ENCODE measurements at regions not wholly inside any gene's neighbourhood (a gene's known extent, or its start where the extent isn't known, plus 50 kb on each side); places are given as distances from the start of the nearest gene placed in this dataset.
"Not testable (repeated sequence)": the region's sequence is repeated elsewhere in the genome, so short reads cannot be mapped to it uniquely, and the experiment has no call there.

DNA sequence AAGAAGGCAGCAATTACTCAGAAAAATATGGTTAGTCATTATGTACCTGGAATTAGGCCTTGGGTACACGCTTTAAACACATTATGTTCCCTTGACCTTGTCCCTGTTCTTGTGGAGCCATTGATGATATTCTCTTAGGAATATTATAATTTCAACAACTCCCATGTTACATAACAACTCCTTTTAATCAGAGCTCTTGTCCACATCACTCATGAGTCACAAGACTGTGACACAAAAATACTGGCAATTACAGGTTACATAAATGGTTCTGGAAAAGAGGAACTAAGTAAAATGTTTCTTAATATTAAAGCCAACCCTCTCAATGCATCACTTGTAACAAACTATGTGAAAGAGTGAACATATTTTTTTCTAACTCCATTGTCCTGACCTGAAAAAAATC, 143.8 kb upstream of the PCLO start:
- DNase-seq: no peak

DNA sequence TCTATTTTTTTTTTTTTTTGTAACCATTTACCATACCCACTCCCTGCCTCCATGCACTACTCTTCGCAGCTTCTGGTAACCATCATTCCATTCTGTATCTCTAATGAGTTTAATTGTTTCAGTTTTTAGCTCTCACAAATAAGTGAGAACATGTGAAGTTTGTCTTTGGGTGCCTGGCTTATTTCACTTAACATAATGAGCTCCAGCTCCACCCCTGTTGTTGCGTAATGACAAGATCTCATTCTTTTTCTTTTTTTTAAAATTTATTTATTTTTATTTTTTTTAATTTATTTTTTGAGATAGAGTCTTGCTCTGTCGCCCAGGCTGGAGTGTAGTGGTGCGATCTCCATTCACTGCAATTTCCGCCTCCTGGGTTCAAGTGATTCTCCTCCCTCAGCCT, 142.3 kb upstream of the PCLO start:
- no peak for DNase-seq

DNA sequence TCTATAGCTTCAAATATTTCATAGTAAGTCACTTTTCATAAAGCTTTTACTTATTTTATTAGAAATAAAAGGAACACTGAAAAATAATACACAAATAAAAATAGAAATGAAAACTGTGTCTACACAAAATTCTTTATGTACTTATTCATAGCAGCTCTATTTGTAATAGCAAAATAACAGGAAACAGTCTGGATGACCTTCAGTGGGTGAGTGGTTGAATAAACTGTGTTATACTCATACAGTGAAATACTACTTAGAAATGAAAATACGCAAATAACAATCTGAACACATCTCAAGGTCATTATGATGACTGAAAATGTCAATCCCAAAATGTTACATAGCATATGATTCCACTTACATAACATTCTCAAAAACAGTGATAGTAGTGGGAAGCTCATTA, 138.7 kb upstream of the PCLO start:
- no peak for DNase-seq

- no peak for DNase-seq
Measured at GRCh38 chr7:83290211-83290610, 127.5 kb upstream of the PCLO start.

- no peak for DNase-seq
Measured at GRCh38 chr7:83289419-83289993, 126.8 kb upstream of the PCLO start.

DNA sequence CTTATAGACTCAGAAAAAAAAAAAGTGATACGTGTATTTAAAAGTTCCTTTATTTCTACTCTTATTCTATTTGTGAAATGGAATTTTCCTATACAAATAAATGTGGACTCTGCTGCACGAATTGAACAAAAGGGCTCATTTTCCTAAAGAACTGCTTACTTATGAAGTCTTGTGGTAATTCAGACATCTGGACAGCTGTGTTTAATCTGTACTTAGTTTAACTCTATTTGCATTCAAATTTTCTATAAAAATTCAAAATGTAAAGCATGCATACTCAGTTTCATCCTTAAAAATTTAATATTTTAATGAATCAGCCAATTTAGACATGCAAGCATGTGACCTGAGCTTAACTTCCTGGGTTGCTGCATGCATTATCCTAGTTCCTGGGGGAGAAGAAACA, 118.0 kb upstream of the PCLO start:
- no peak for DNase-seq

GRCh38 chr7:83276250-83276649, 113.6 kb upstream of the PCLO start:
- no peak for DNase-seq

DNA sequence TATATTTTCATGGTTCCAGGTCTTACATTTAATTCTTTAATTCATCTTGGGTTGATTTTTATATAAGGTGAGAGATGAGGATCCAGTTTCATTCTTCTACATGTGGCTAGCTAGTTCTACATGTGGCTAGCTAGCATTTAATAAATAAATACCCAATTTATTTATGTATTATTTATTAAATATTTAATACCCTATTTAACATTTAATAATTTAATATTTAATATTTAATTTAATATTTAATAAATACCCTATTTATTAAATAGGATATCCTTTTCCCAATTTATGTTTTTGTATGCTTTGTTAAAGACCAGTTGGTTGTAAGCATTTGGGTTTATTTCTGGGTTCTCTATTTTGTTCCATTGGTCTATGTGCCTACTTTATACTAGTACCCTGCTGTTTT, 111.0 kb upstream of the PCLO start:
- DNase-seq: no peak

- peak; percentile 43 for DNase-seq
Measured at GRCh38 chr7:83271212-83272099, 108.8 kb upstream of the PCLO start.

GRCh38 chr7:83270407-83270806, 107.7 kb upstream of the PCLO start:
- DNase-seq: no peak

- DNase-seq: peak; percentile 96
Measured at GRCh38 chr7:83267141-83267631, 104.5 kb upstream of the PCLO start.

DNA sequence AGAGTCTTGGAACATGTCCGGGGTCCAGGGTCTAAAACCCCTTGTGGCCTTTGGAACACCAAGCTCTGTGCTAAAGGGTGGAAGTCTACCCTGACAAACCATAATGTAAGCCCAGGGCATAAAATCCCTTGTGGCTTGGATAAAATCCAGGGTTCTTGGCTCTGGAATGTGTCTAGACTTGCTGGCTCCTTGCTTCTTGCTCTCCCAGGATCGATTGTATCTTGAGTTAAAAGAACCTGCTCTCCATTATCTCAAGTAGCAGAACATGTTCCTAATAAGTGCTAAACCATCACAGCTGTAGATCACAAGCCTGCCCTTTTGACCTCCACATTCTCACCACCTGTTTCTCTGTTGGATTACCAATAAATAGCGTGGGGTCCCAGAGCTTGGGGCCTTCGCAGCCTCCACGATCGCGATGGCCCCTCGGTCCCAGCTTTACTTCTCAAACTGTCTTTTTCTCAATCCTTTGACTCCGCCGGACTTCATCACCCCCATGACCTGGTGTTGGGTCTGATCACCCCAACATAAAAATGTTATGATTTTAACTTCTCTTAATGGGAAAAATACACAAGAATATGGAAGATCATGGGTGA, 100.9 kb upstream of the PCLO start:
- DNase-seq: not testable (repeated sequence)

DNA sequence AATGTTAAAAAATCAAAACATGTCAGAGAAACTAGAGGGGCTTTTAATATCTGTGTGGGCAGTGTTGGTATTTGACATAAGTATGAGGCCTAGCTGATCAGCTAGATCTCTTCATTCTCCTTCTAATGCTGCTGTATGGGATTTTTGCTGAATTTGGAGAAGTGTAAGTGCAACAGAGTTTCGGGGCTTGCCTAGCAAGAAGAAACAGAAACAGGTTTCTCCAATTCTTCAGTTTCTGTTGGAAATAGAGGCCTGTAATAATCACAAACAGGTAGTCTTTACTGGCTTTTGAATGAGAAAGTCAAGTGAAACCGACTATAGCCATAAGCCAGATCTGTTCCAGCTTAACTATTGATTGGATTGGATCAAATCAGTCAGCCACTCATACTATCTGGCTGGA, 96.4 kb upstream of the PCLO start:
- DNase-seq: no peak

- no peak for DNase-seq
Measured at GRCh38 chr7:83248000-83248399, 85.3 kb upstream of the PCLO start.

GRCh38 chr7:83219231-83219630, 56.5 kb upstream of the PCLO start:
- not testable (repeated sequence) for DNase-seq

DNA sequence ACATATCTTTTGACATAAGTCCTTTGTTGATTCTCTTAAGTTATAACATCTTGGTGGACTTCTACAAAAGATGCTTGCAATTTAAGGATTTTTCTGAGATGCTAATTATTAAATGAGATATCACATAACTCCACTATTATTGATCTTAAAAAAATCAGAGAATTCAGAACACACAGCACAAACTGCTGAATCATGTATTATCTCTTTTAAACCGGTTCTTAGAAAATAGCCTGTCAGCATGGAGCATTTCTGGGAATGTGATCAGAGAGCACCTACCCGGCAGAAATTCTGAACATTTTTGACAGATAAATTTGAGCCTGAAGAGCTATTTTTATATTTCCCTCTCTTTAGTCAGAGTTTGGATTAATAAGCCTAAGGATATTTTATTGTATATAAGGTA, 50.2 kb upstream of the PCLO start:
- DNase-seq: no peak
